ENCODE measurements at regions not wholly inside any gene's neighbourhood (a gene's known extent, or its start where the extent isn't known, plus 50 kb on each side); places are given as distances from the start of the nearest gene placed in this dataset.
A peak's percentile ranks its signal among the peaks of the same experiment; 100 is the strongest.

DNA sequence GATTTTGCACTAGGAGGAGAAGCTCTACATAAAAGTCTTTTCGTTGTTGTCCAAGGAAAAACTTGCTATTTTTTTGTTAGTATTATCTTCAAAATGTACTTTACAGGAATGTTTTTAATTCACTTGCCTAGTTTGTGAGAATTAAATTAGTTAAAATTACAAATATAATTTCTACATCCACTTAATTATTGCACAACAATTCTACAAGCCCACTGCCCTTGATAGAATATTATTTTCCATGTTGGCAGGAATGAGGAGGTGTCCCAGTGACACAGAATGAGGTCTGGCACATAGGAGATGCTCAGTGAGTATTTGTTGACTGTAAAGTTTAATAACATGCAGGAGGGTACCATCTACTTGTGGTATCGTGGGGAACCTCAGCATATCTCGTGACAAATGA lies 255.4 kb downstream of the SDHAF3 start (continued):
- TF ChIP-seq, protein P1, sequence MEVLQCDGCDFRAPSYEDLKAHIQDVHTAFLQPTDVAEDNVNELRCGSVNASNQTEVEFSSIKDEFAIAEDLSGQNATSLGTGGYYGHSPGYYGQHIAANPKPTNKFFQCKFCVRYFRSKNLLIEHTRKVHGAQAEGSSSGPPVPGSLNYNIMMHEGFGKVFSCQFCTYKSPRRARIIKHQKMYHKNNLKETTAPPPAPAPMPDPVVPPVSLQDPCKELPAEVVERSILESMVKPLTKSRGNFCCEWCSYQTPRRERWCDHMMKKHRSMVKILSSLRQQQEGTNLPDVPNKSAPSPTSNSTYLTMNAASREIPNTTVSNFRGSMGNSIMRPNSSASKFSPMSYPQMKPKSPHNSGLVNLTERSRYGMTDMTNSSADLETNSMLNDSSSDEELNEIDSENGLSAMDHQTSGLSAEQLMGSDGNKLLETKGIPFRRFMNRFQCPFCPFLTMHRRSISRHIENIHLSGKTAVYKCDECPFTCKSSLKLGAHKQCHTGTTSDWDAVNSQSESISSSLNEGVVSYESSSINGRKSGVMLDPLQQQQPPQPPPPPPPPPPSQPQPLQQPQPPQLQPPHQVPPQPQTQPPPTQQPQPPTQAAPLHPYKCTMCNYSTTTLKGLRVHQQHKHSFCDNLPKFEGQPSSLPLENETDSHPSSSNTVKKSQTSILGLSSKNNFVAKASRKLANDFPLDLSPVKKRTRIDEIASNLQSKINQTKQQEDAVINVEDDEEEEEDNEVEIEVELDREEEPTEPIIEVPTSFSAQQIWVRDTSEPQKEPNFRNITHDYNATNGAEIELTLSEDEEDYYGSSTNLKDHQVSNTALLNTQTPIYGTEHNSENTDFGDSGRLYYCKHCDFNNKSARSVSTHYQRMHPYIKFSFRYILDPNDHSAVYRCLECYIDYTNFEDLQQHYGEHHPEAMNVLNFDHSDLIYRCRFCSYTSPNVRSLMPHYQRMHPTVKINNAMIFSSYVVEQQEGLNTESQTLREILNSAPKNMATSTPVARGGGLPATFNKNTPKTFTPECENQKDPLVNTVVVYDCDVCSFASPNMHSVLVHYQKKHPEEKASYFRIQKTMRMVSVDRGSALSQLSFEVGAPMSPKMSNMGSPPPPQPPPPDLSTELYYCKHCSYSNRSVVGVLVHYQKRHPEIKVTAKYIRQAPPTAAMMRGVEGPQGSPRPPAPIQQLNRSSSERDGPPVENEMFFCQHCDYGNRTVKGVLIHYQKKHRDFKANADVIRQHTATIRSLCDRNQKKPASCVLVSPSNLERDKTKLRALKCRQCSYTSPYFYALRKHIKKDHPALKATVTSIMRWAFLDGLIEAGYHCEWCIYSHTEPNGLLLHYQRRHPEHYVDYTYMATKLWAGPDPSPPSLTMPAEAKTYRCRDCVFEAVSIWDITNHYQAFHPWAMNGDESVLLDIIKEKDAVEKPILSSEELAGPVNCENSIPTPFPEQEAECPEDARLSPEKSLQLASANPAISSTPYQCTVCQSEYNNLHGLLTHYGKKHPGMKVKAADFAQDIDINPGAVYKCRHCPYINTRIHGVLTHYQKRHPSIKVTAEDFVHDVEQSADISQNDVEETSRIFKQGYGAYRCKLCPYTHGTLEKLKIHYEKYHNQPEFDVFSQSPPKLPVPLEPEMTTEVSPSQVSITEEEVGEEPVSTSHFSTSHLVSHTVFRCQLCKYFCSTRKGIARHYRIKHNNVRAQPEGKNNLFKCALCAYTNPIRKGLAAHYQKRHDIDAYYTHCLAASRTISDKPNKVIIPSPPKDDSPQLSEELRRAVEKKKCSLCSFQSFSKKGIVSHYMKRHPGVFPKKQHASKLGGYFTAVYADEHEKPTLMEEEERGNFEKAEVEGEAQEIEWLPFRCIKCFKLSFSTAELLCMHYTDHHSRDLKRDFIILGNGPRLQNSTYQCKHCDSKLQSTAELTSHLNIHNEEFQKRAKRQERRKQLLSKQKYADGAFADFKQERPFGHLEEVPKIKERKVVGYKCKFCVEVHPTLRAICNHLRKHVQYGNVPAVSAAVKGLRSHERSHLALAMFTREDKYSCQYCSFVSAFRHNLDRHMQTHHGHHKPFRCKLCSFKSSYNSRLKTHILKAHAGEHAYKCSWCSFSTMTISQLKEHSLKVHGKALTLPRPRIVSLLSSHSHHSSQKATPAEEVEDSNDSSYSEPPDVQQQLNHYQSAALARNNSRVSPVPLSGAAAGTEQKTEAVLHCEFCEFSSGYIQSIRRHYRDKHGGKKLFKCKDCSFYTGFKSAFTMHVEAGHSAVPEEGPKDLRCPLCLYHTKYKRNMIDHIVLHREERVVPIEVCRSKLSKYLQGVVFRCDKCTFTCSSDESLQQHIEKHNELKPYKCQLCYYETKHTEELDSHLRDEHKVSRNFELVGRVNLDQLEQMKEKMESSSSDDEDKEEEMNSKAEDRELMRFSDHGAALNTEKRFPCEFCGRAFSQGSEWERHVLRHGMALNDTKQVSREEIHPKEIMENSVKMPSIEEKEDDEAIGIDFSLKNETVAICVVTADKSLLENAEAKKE (CRISPR knock-in tag; IDR thresholded peaks at IDR 0.05), result no peak
- TF ChIP-seq CREB1 (CRISPR knock-in tag; IDR thresholded peaks at IDR 0.05; ENCODE audit: low read depth) (no peak), JUNB (IDR thresholded peaks at IDR 0.05; ENCODE audit: unreplicated experiment) (no peak)

DNA sequence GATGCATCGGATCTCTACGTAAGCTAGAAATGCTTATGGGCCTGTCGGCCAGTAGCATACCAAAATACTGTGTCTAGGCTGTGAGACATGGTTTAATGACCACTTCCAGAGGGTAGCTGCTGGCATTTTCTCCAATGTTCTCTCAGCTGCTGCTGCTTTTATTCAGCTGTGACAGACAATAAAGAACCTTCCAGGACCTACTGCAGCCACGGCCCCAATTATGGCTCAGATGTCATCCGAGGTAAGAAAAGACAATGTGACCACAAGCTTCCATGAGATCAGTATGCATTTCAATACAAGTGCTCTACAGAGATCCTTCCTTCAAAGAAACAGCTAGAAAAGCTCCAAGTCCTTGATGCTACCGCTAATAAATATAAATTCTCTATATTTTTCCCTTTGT lies 256.2 kb downstream of the SDHAF3 start:
- H3K27ac ChIP-seq (ENCODE audit: low read depth), result no peak overlapping the region
- Mint-ChIP-seq H3K9me3 (no peaks in the 10 kb centered on the region), H3K4me1 (peaks cover 21% of the 10 kb centered on the region), H3K4me3 (no peak overlapping the region), H3K27ac (no peak overlapping the region), H3K27me3 (ENCODE audit: insufficient read depth, low read depth, poor library complexity) (peaks cover 4% of the 10 kb centered on the region), H3K36me3 (ENCODE audit: low read depth) (no peaks in the 10 kb centered on the region; the same call in 2 of the 3 replicates)
- no peaks in the 10 kb centered on the region for H3K36me3 ChIP-seq (ENCODE audit: insufficient read depth)
- DNase-seq (ENCODE audit: low spot score) (peak; percentile 3), ATAC-seq (no peak; the same call in 2 of the 3 replicates)
- H3K9me2 ChIP-seq (ENCODE audit: insufficient read depth), result peaks cover 5% of the 10 kb centered on the region; the same call in 1 of the 2 replicates
- H3K4me1 ChIP-seq (ENCODE audit: insufficient read depth), result peaks cover 7% of the 10 kb centered on the region
- no peaks in the 10 kb centered on the region for H4K20me1 ChIP-seq (replicated peaks; ENCODE audit: insufficient read depth)
- TF ChIP-seq, protein P2, sequence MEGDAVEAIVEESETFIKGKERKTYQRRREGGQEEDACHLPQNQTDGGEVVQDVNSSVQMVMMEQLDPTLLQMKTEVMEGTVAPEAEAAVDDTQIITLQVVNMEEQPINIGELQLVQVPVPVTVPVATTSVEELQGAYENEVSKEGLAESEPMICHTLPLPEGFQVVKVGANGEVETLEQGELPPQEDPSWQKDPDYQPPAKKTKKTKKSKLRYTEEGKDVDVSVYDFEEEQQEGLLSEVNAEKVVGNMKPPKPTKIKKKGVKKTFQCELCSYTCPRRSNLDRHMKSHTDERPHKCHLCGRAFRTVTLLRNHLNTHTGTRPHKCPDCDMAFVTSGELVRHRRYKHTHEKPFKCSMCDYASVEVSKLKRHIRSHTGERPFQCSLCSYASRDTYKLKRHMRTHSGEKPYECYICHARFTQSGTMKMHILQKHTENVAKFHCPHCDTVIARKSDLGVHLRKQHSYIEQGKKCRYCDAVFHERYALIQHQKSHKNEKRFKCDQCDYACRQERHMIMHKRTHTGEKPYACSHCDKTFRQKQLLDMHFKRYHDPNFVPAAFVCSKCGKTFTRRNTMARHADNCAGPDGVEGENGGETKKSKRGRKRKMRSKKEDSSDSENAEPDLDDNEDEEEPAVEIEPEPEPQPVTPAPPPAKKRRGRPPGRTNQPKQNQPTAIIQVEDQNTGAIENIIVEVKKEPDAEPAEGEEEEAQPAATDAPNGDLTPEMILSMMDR (conservative IDR thresholded peaks at IDR 0.05; ENCODE audit: low read depth in 2 of 2), result no peak
- TF ChIP-seq ZNF331 (CRISPR knock-in tag; IDR thresholded peaks at IDR 0.05; ENCODE audit: low read depth), result no peak
- TF ChIP-seq, protein P1 (CRISPR knock-in tag; IDR thresholded peaks at IDR 0.05), result 0 out of 2 replicates have a peak, but pooled peaks have one; percentile 36
- H3F3A ChIP-seq (replicated peaks; ENCODE audit: low read depth), result no peaks in the 10 kb centered on the region
- no peak overlapping the region for H3K4me2 ChIP-seq
- no peaks in the 10 kb centered on the region for H3K27me3 ChIP-seq (ENCODE audit: insufficient read depth)
- no peak overlapping the region for H3K4me3 ChIP-seq
- H3K79me2 ChIP-seq (replicated peaks; ENCODE audit: insufficient read depth), result no peaks in the 10 kb centered on the region
- H2AFZ ChIP-seq, result no peak overlapping the region

Data from GM23338 (cell line).